CD4-positive, alpha-beta T cell treated with Interferon gamma for 1 hour (primary cell): ENCODE measurements at regions not wholly inside any gene's neighbourhood (a gene's known extent, or its start where the extent isn't known, plus 50 kb on each side); places are given as distances from the start of the nearest gene placed in this dataset.

ENCODE experiments used
- DNase-seq: peaks from one replicate; pipeline ENCODE4 v3.0.0-alpha.2; 2020

GRCh38 chr3:102529452-102529851, 94.6 kb downstream of the ZPLD1 start:
- no peak for DNase-seq

GRCh38 chr3:102530415-102531181, 95.8 kb downstream of the ZPLD1 start:
- DNase-seq: no peak

- no peak for DNase-seq
Measured at GRCh38 chr3:102531686-102532085, 96.9 kb downstream of the ZPLD1 start.

GRCh38 chr3:102532901-102533300, 98.1 kb downstream of the ZPLD1 start:
- DNase-seq: no peak

GRCh38 chr3:102533784-102534183, 99.0 kb downstream of the ZPLD1 start:
- no peak for DNase-seq

- no peak for DNase-seq
Measured at GRCh38 chr3:102536456-102536855, 101.6 kb downstream of the ZPLD1 start.

- no peak for DNase-seq
Measured at GRCh38 chr3:102537123-102537522, 102.3 kb downstream of the ZPLD1 start.

- no peak for DNase-seq
Measured at GRCh38 chr3:102544741-102545140, 109.9 kb downstream of the ZPLD1 start.

GRCh38 chr3:102545276-102545675, 110.5 kb downstream of the ZPLD1 start:
- DNase-seq: no peak

- no peak for DNase-seq
Measured at GRCh38 chr3:102553876-102554275, 119.1 kb downstream of the ZPLD1 start.

- DNase-seq: no peak
Measured at GRCh38 chr3:102570511-102570910, 135.7 kb downstream of the ZPLD1 start.

- no peak for DNase-seq
Measured at GRCh38 chr3:102571006-102571405, 136.2 kb downstream of the ZPLD1 start.

GRCh38 chr3:102571720-102572384, 137.0 kb downstream of the ZPLD1 start:
- DNase-seq: no peak

GRCh38 chr3:102573483-102574028, 138.7 kb downstream of the ZPLD1 start:
- DNase-seq: no peak

GRCh38 chr3:102574355-102574754, 139.5 kb downstream of the ZPLD1 start:
- DNase-seq: no peak

- no peak for DNase-seq
Measured at GRCh38 chr3:102576651-102577050, 141.8 kb downstream of the ZPLD1 start.

GRCh38 chr3:102577082-102577789, 142.4 kb downstream of the ZPLD1 start:
- DNase-seq: no peak

GRCh38 chr3:102580760-102581159, 145.9 kb downstream of the ZPLD1 start:
- DNase-seq: no peak

GRCh38 chr3:102586485-102586884, 151.7 kb downstream of the ZPLD1 start:
- no peak for DNase-seq

GRCh38 chr3:102593812-102594602, 159.2 kb downstream of the ZPLD1 start:
- DNase-seq: no peak

- DNase-seq: no peak
Measured at GRCh38 chr3:102595057-102595456, 160.2 kb downstream of the ZPLD1 start.

- DNase-seq: no peak
Measured at GRCh38 chr3:102599819-102600576, 165.2 kb downstream of the ZPLD1 start.
